Liver (tissue), 8 donors: ENCODE measurements at regions not wholly inside any gene's neighbourhood (a gene's known extent, or its start where the extent isn't known, plus 50 kb on each side); places are given as distances from the start of the nearest gene placed in this dataset.

Experiments
- DNase-seq: peaks from one replicate; pipeline ENCODE4 v3.0.0-alpha.2; 2017; ENCODE audit warnings: low spot score
- H3K27ac ChIP-seq, 2 donors: one replicate each; pipeline ENCODE4 v1.7.0; 2013; ENCODE audit warnings: inconsistent platforms in 2 of 2, low read length in 2 of 2, control low read depth in 1 of 2, low read depth in 1 of 2, mild to moderate bottlenecking in 1 of 2
- H3K27me3 ChIP-seq, 4 donors: one replicate each; pipeline versions ENCODE4 v1.6.1 to v1.7.0; 2013; ENCODE audit warnings: low read length in 3 of 4, inconsistent platforms in 1 of 4, mild to moderate bottlenecking in 1 of 4, moderate library complexity in 1 of 4; ENCODE audit not compliant: control insufficient read depth in 4 of 4, insufficient read depth in 4 of 4
- H3K36me3 ChIP-seq, 4 donors: one replicate each; pipeline versions ENCODE4 v1.6.1 to v1.7.0; 2013; ENCODE audit warnings: low read length in 3 of 4, mild to moderate bottlenecking in 3 of 4, low read depth in 1 of 4, moderate library complexity in 1 of 4; ENCODE audit not compliant: control insufficient read depth in 4 of 4, insufficient read depth in 3 of 4
- H3K4me1 ChIP-seq, 4 donors: one replicate each; pipeline versions ENCODE4 v1.6.1 to v1.7.0; 2013; ENCODE audit warnings: low read length in 3 of 4, mild to moderate bottlenecking in 3 of 4, moderate library complexity in 1 of 4; ENCODE audit not compliant: control insufficient read depth in 4 of 4, insufficient read depth in 4 of 4
- H3K4me3 ChIP-seq, 3 donors: one replicate each; pipeline versions ENCODE4 v1.6.1 to v1.7.0; 2013; ENCODE audit warnings: low read length in 3 of 3, control low read depth in 1 of 3, low read depth in 1 of 3, mild to moderate bottlenecking in 1 of 3
- H3K9ac ChIP-seq, 2 donors: one replicate each; pipeline ENCODE4 v1.7.0; 2013; ENCODE audit warnings: low read length in 2 of 2, mild to moderate bottlenecking in 2 of 2, moderate library complexity in 2 of 2, control low read depth in 1 of 2, low read depth in 1 of 2
- H3K9me3 ChIP-seq, 4 donors: one replicate each; pipeline versions ENCODE4 v1.6.1 to v1.7.0; 2013; ENCODE audit warnings: low read length in 3 of 4; ENCODE audit not compliant: control insufficient read depth in 4 of 4
- ATF3 ChIP-seq: IDR thresholded peaks from 2 replicates; pipeline ENCODE4 v1.6.1; 2016; ENCODE audit warnings: antibody characterized with exemption
- CTCF ChIP-seq: fragments of 150-350 bp; IDR thresholded peaks from 2 replicates; pipeline ENCODE4 v1.5.1; 2017; ENCODE audit warnings: improper control_type of control experiment, low read depth, low read length; ENCODE audit not compliant: missing input control
- EGR1 ChIP-seq, 2 donors: IDR thresholded peaks; 2 replicates each; pipeline ENCODE4 v1.6.1; 2016 to 2018; ENCODE audit warnings: antibody characterized with exemption in 2 of 2, low read depth in 2 of 2
- FOXA1 ChIP-seq: IDR thresholded peaks from 2 replicates; pipeline ENCODE4 v1.6.1; 2016; ENCODE audit warnings: antibody characterized with exemption
- FOXA2 ChIP-seq: IDR thresholded peaks from 2 replicates; pipeline ENCODE4 v1.6.1; 2016; ENCODE audit warnings: antibody characterized with exemption
- GABPA ChIP-seq, 2 donors: IDR thresholded peaks in 1 of 2; conservative IDR thresholded peaks in 1 of 2; 2 replicates each; pipeline ENCODE4 v1.6.1; 2016; ENCODE audit warnings: antibody characterized with exemption in 2 of 2, mild to moderate bottlenecking in 1 of 2, moderate library complexity in 1 of 2
- HNF4A ChIP-seq, 2 donors: conservative IDR thresholded peaks; 2 replicates each; pipeline ENCODE4 v1.6.1; 2016; ENCODE audit warnings: antibody characterized with exemption in 2 of 2, mild to moderate bottlenecking in 2 of 2
- HNF4G ChIP-seq: IDR thresholded peaks from 2 replicates; pipeline ENCODE4 v1.6.1; 2016; ENCODE audit warnings: antibody characterized with exemption
- JUND ChIP-seq, 2 donors: IDR thresholded peaks; 2 replicates each; pipeline ENCODE4 v1.6.1; 2016; ENCODE audit warnings: antibody characterized with exemption in 2 of 2
- MAX ChIP-seq: IDR thresholded peaks from 2 replicates; pipeline ENCODE4 v1.6.1; 2016; ENCODE audit warnings: antibody characterized with exemption
- NR2F2 ChIP-seq: IDR thresholded peaks from 2 replicates; pipeline ENCODE4 v1.6.1; 2016; ENCODE audit warnings: antibody characterized with exemption
- RAD21 ChIP-seq, 2 donors: IDR thresholded peaks; 2 replicates each; pipeline ENCODE4 v1.6.1; 2016; ENCODE audit warnings: antibody characterized with exemption in 2 of 2, mild to moderate bottlenecking in 2 of 2
- REST ChIP-seq: IDR thresholded peaks from 2 replicates; pipeline ENCODE4 v1.6.1; 2016; ENCODE audit warnings: antibody characterized with exemption, mild to moderate bottlenecking
- RXRA ChIP-seq, 2 donors: IDR thresholded peaks; 2 replicates each; pipeline ENCODE4 v1.6.1; 2017 to 2018; ENCODE audit warnings: antibody characterized with exemption in 2 of 2, mild to moderate bottlenecking in 1 of 2
- SP1 ChIP-seq: IDR thresholded peaks from 2 replicates; pipeline ENCODE4 v1.6.1; 2018; ENCODE audit warnings: antibody characterized with exemption, mild to moderate bottlenecking
- TAF1 ChIP-seq: conservative IDR thresholded peaks from 2 replicates; pipeline ENCODE4 v1.6.1; 2016; ENCODE audit warnings: antibody characterized with exemption, mild to moderate bottlenecking
- YY1 ChIP-seq: IDR thresholded peaks from 2 replicates; pipeline ENCODE4 v1.6.1; 2016; ENCODE audit warnings: antibody characterized with exemption, mild to moderate bottlenecking
- ZBTB33 ChIP-seq: IDR thresholded peaks from 2 replicates; pipeline ENCODE4 v1.6.1; 2016; ENCODE audit warnings: antibody characterized with exemption
- WGBS: extraction: QIAGEN DNeasy Blood & Tissue Kit; methylation state at CpG from one replicate; pipeline ENCODE4 v1.1.7; 2013; 5-methylcytosine and 5-hydroxymethylcytosine counted together
- donor health status: healthy.
- donor health status: healthy.
- donor health status: healthy.
- donor health status: healthy.
- donor health status: healthy.

GRCh38 chr4:149072384-149072783 lies 630.2 kb upstream of the NR3C2 start:
- TF ChIP-seq MAX (no peak), HNF4G (no peak)
- Histone ChIP-seq H3K4me1 (no peaks in the 10 kb centered on the region), H3K27ac (no peak overlapping the region), H3K4me3 (no peak overlapping the region), H3K27me3 (no peaks in the 10 kb centered on the region), H3K9me3 (no peaks in the 10 kb centered on the region), H3K9ac (no peak overlapping the region), H3K36me3 (no peaks in the 10 kb centered on the region)
- no peak for DNase-seq

DNA sequence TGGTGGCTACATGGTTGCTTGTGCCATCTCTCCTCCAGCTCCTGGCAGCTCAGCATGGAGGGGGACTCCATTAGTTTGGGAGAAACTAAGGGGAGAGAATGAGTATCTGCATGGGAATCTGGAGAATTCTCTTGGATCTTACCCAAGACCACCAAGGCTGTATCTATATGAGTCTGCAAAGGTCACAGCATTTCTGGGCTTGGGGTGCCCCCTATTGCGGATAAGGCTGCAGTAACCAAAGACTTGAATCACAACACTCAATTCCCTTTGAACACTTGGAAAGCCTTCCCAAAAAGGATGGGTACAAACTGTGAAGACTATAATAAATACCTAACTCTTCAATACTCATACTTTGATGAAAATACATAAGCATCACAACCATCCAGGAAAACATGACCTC lies 623.5 kb upstream of the NR3C2 start:
- WGBS = 85% methylated on average over 1 of the region's 1 CpG
- H3K27ac ChIP-seq = no peak overlapping the region
- TF ChIP-seq HNF4A (conservative IDR thresholded peaks at IDR 0.05) (no peak), CTCF (no peak), ZBTB33 (no peak), RAD21 (IDR thresholded peaks at IDR 0.05) (no peak), RXRA (IDR thresholded peaks at IDR 0.05) (no peak), TAF1 (no peak), REST (no peak), FOXA1 (no peak), ATF3 (no peak), HNF4G (no peak), EGR1 (IDR thresholded peaks at IDR 0.05; ENCODE audit: low read depth in 2 of 2) (no peak), MAX (no peak), YY1 (no peak), NR2F2 (no peak), FOXA2 (no peak), JUND (IDR thresholded peaks at IDR 0.05) (no peak), GABPA (IDR thresholded peaks at IDR 0.05 in 1 of 2, conservative IDR thresholded peaks at IDR 0.05 in 1 of 2) (no peak), SP1 (no peak)

More for the DNA sequence above, 623.5 kb upstream of the NR3C2 start:
- Histone ChIP-seq H3K4me1 (no peaks in the 10 kb centered on the region), H3K36me3 (no peaks in the 10 kb centered on the region), H3K9me3 (peaks cover 0 to 6% (median 0%) of the 10 kb centered on the region in 4 donors), H3K4me3 (no peak overlapping the region), H3K9ac (no peak overlapping the region), H3K27me3 (peaks cover 0 to 3% (median 0%) of the 10 kb centered on the region in 4 donors)
- DNase-seq = no peak
